ENCODE measurements at regions not wholly inside any gene's neighbourhood (a gene's known extent, or its start where the extent isn't known, plus 50 kb on each side); places are given as distances from the start of the nearest gene placed in this dataset.

DNA sequence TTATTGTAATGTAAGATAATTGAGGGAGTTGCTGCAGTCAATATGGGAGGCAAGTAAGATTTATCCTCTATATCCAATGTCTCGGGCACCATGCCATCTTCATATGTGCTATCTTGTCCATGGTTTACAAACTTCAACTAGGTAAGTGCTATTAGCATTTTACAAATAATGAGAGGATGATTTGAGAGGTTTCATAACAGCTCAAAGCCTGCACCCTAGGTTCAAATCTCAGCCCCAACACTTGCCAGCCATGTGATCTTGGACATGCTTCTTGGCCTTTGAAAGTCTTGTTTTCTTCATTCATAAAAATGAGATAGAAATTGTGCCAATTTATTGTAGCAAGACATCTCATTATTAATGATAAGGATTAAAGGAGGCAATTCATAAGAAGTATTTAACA, 108.8 kb downstream of the RND3 start:
- Histone ChIP-seq H3K36me3 (ENCODE audit: control insufficient read depth, insufficient read depth, low read length) (no peaks in the 10 kb centered on the region), H3K4me3 (replicated peaks; ENCODE audit: low read depth, low read length) (no peak overlapping the region), H3K27me3 (replicated peaks; ENCODE audit: control insufficient read depth, insufficient read depth, low read length) (no peaks in the 10 kb centered on the region)
- no peak for DNase-seq (ENCODE audit: extremely low read depth, insufficient read length)
- TF ChIP-seq, protein P1, sequence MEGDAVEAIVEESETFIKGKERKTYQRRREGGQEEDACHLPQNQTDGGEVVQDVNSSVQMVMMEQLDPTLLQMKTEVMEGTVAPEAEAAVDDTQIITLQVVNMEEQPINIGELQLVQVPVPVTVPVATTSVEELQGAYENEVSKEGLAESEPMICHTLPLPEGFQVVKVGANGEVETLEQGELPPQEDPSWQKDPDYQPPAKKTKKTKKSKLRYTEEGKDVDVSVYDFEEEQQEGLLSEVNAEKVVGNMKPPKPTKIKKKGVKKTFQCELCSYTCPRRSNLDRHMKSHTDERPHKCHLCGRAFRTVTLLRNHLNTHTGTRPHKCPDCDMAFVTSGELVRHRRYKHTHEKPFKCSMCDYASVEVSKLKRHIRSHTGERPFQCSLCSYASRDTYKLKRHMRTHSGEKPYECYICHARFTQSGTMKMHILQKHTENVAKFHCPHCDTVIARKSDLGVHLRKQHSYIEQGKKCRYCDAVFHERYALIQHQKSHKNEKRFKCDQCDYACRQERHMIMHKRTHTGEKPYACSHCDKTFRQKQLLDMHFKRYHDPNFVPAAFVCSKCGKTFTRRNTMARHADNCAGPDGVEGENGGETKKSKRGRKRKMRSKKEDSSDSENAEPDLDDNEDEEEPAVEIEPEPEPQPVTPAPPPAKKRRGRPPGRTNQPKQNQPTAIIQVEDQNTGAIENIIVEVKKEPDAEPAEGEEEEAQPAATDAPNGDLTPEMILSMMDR (IDR thresholded peaks at IDR 0.05; ENCODE audit: insufficient read depth, low read length, poor library complexity, severe bottlenecking), result no peak

DNA sequence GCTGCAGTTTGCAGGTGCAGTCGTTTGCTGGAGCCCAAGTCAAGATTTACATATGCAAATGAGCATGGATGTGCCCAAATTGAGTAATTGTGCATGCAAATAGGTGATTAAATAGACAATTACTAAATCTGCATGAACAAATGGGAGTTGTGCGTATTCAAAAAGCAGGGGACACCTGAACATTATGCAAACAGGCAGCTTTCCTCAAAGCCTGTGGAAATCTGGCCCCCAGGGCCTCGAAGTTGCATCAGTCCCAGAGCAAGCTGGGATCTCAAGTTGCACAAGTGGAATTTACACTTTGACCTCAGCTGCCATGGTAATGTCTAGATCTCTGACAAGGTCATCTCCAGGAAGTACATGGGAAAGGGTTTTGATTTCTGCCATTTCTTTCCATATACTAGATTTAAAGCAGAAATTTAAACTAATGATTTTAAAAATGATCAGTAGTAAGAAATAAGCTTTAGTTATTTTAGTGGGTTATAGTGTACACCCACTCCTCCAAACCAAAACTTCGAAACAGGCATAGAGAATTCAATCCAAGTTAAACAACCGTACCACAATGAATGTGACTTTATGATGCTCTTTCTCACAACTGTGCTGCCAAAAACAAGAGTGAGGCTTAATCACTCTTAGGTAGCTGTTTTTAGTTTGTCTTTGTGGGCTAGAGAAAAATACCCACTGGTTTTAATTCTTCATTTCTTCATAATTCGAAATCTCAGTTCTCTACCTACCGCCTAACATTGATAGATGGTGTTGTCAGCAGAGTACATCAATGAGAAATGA, 110.7 kb downstream of the RND3 start:
- DNase-seq (ENCODE audit: extremely low read depth, insufficient read length), result no peak
- Histone ChIP-seq H3K4me3 (replicated peaks; ENCODE audit: low read depth, low read length) (no peak overlapping the region), H3K36me3 (ENCODE audit: control insufficient read depth, insufficient read depth, low read length) (no peaks in the 10 kb centered on the region)

DNA sequence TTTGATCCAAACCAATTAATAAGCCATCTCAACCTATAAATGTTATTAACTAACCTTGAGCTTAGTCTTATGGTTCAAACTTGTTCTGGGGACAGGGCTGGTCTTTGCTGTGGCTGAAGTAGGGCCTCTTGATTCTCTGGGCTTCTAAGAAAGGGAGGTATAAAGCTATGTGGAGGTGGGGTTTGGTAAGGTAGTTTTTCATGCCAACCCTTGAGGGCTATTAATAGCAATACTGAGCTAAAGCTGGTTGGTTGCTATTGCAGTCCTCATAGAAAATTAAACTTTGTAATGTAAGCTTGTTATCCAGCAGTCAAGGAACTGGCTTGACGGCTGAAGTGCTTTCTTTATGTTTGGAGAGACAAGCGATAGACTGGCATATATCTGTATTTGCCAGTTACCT, 112.1 kb downstream of the RND3 start:
- no peak for DNase-seq (ENCODE audit: extremely low read depth, insufficient read length)
- Histone ChIP-seq H3K36me3 (ENCODE audit: control insufficient read depth, insufficient read depth, low read length) (no peaks in the 10 kb centered on the region), H3K4me3 (replicated peaks; ENCODE audit: low read depth, low read length) (no peak overlapping the region)

More for the DNA sequence above, 110.7 kb downstream of the RND3 start:
- TF ChIP-seq, protein P1 (IDR thresholded peaks at IDR 0.05; ENCODE audit: insufficient read depth, low read length, poor library complexity, severe bottlenecking), result no peak
- no peaks in the 10 kb centered on the region for H3K27me3 ChIP-seq (replicated peaks; ENCODE audit: control insufficient read depth, insufficient read depth, low read length)

DNA sequence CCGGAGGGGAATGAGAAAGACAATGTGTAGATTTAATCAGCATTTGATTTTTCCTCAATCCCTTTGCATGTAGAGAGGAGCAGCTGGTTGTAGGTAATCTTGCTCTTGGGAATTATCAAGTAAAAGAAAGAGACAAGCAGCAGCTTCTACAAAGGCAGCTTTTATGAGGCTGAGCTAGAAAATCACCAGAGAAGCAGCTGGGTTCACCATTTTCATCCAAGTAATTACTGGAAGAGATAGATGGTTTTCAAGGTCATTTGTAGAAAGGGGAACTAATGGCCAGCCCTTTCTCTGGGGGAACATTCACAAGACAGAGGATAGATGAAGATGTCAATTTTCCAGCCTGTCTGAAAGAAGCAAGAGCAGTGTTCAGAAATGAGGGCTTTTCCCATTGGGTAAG, 113.0 kb downstream of the RND3 start:
- DNase-seq (ENCODE audit: extremely low read depth, insufficient read length), result no peak
- no peaks in the 10 kb centered on the region for H3K36me3 ChIP-seq (ENCODE audit: control insufficient read depth, insufficient read depth, low read length)
- no peaks in the 10 kb centered on the region for H3K27me3 ChIP-seq (replicated peaks; ENCODE audit: control insufficient read depth, insufficient read depth, low read length)
- TF ChIP-seq, protein P1 (IDR thresholded peaks at IDR 0.05; ENCODE audit: insufficient read depth, low read length, poor library complexity, severe bottlenecking), result no peak
- H3K4me3 ChIP-seq (replicated peaks; ENCODE audit: low read depth, low read length), result no peak overlapping the region

More for the DNA sequence above, 112.1 kb downstream of the RND3 start:
- TF ChIP-seq, protein P1 (IDR thresholded peaks at IDR 0.05; ENCODE audit: insufficient read depth, low read length, poor library complexity, severe bottlenecking), result no peak
- no peaks in the 10 kb centered on the region for H3K27me3 ChIP-seq (replicated peaks; ENCODE audit: control insufficient read depth, insufficient read depth, low read length)

DNA sequence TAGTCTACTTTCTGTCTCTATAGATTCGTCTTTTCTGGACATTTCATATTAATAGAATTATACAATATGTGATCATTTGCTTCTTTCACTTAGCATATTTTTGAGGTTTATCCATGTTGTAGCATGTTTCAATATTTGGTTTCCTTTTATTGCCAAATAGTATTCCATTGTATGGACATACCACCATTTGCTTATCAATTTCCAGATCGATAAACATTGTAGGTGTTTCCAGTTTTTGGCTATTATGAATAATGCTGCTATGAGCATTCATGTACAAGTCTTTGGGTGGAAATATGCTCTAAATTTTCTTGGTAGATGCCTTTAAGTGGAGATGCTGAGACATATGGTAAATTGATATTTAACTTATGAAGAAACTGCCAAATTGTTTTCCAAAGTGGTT, 114.1 kb downstream of the RND3 start:
- TF ChIP-seq, protein P1 (IDR thresholded peaks at IDR 0.05; ENCODE audit: insufficient read depth, low read length, poor library complexity, severe bottlenecking), result no peak
- H3K27me3 ChIP-seq (replicated peaks; ENCODE audit: control insufficient read depth, insufficient read depth, low read length), result no peaks in the 10 kb centered on the region

More for the DNA sequence above, 114.1 kb downstream of the RND3 start:
- no peak overlapping the region for H3K4me3 ChIP-seq (replicated peaks; ENCODE audit: low read depth, low read length)
- no peaks in the 10 kb centered on the region for H3K36me3 ChIP-seq (ENCODE audit: control insufficient read depth, insufficient read depth, low read length)
- DNase-seq (ENCODE audit: extremely low read depth, insufficient read length), result no peak
